Testis (tissue), 2 donors: ENCODE measurements at regions not wholly inside any gene's neighbourhood (a gene's known extent, or its start where the extent isn't known, plus 50 kb on each side); places are given as distances from the start of the nearest gene placed in this dataset.
A peak's percentile ranks its signal among the peaks of the same experiment; 100 is the strongest.

Experiments
- DNase-seq: peaks from one replicate; pipeline ENCODE4 v3.0.0-alpha.2; 2019
- H3K27ac ChIP-seq, 2 donors: fragments of 200-600 bp; sonication (generic); one replicate each; pipeline ENCODE4 v1.5.1; 2019
- H3K27me3 ChIP-seq: fragments of 200-600 bp; sonication (generic); one replicate; pipeline ENCODE4 v1.5.1; 2019
- H3K36me3 ChIP-seq: fragments of 200-600 bp; sonication (generic); one replicate; pipeline ENCODE4 v1.5.1; 2017; ENCODE audit warnings: low read depth; ENCODE audit errors: missing control alignments
- H3K4me1 ChIP-seq: fragments of 200-600 bp; sonication (generic); one replicate; pipeline ENCODE4 v1.5.1; 2019
- H3K4me3 ChIP-seq, 2 donors: fragments of 200-600 bp; sonication (generic); one replicate each; pipeline ENCODE4 v1.5.1; 2017 to 2019
- H3K9me3 ChIP-seq: fragments of 200-600 bp; sonication (generic); one replicate; pipeline ENCODE4 v1.5.1; 2017
- CTCF ChIP-seq, 3 experiments: fragments of 450-650 bp in 2 of 3; fragments of 200-600 bp in 1 of 3; sonication (generic) in 1 of 3; IDR thresholded peaks; one replicate each; pipeline ENCODE4 v1.5.1; 2016 to 2019; ENCODE audit warnings: antibody characterized with exemption in 3 of 3, mild to moderate bottlenecking in 2 of 3, moderate library complexity in 1 of 3
- POLR2A ChIP-seq: fragments of 450-650 bp; IDR thresholded peaks from one replicate; pipeline ENCODE4 v1.6.1; 2017; ENCODE audit warnings: antibody characterized with exemption, mild to moderate bottlenecking, moderate library complexity
- WGBS, 2 donors: methylation state at CpG; one replicate each; pipeline ENCODE4 v1.1.5; 2018; 5-methylcytosine and 5-hydroxymethylcytosine counted together
- intact Hi-C: fragments of 100-400 bp; cut with DNase I; formaldehyde crosslinking; loops from one replicate; pipeline ENCODE4 v1.15.1; 2023; ENCODE audit warnings: low total_unique reads

DNA sequence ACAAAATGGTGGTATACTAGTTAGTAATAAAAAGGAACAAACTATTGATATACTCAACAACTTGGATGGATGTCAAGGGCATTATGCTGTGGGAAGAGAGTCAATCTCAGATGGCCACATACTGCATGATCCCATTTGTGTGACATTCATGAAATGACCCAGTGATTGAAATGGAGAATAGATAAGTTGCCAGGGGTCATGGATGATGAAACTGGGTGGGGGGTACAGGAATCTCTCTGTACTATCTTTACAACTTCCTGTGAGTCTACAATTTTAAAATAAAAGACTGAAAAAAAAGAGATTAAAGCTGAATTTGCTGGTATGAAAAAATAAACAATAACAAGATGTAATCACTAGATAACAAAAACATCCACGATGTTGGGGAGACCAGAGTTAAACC lies 70.5 kb upstream of the CDYL2 start:
- peaks cover 10% of the 10 kb centered on the region for H3K4me1 ChIP-seq
- no peaks in the 10 kb centered on the region for H3K27me3 ChIP-seq
- WGBS, 2 donors = 24 to 25% methylated on average over 1 of the region's 1 CpG
- intact Hi-C loops = no loop called here
- TF ChIP-seq CTCF (IDR thresholded peaks at IDR 0.05) = no peak
- TF ChIP-seq POLR2A = no peak
- H3K4me3 ChIP-seq = no peak overlapping the region
- no peak for DNase-seq
- H3K27ac ChIP-seq = peak overlapping the region in 1 of 2 donors; percentile 10
- H3K9me3 ChIP-seq = no peaks in the 10 kb centered on the region
- no peaks in the 10 kb centered on the region for H3K36me3 ChIP-seq

GRCh38 chr16:80862160-80862705 lies 57.8 kb upstream of the CDYL2 start:
- Histone ChIP-seq H3K27ac (no peak overlapping the region), H3K4me3 (no peak overlapping the region), H3K4me1 (no peaks in the 10 kb centered on the region), H3K9me3 (no peaks in the 10 kb centered on the region), H3K27me3 (no peaks in the 10 kb centered on the region), H3K36me3 (no peaks in the 10 kb centered on the region)
- no peak for DNase-seq
- TF ChIP-seq CTCF (IDR thresholded peaks at IDR 0.05) (no peak), POLR2A (no peak)
- WGBS, 2 donors = 50 to 57% methylated on average over 3 of the region's 3 CpGs
- intact Hi-C loops = no loop called here
